ENCODE measurements at regions not wholly inside any gene's neighbourhood (a gene's known extent, or its start where the extent isn't known, plus 50 kb on each side); places are given as distances from the start of the nearest gene placed in this dataset.
A peak's percentile ranks its signal among the peaks of the same experiment; 100 is the strongest.

DNA sequence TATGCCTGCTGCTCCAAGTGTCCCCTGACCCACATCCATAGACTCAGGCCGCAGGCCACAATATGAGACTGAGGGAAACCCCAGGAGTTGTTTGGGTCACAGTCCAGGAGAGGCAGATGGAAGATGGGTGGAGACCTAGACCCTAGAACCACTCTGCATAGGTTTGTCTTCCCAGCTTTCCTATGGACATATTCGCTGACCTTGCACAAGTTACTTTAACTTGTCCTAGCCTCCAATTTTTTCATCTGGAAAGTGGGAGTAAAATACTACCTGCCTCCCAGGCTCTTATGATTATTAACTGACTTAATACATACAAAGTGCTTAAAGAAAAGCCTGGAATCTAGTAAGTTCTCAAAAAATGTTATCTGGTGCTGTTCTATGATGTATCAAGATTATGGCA lies 157.1 kb upstream of the IFNG-AS1 start:
- no peak overlapping the region for H3K27ac ChIP-seq
- ChIA-PET CTCF (no interaction called here), POLR2A (ENCODE audit: low non-redundant PET) (no interaction called here)
- TF ChIP-seq, protein P1, sequence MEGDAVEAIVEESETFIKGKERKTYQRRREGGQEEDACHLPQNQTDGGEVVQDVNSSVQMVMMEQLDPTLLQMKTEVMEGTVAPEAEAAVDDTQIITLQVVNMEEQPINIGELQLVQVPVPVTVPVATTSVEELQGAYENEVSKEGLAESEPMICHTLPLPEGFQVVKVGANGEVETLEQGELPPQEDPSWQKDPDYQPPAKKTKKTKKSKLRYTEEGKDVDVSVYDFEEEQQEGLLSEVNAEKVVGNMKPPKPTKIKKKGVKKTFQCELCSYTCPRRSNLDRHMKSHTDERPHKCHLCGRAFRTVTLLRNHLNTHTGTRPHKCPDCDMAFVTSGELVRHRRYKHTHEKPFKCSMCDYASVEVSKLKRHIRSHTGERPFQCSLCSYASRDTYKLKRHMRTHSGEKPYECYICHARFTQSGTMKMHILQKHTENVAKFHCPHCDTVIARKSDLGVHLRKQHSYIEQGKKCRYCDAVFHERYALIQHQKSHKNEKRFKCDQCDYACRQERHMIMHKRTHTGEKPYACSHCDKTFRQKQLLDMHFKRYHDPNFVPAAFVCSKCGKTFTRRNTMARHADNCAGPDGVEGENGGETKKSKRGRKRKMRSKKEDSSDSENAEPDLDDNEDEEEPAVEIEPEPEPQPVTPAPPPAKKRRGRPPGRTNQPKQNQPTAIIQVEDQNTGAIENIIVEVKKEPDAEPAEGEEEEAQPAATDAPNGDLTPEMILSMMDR (conservative IDR thresholded peaks at IDR 0.05; ENCODE audit: low read depth), result no peak
- no peak for DNase-seq (ENCODE audit: low spot score)

DNA sequence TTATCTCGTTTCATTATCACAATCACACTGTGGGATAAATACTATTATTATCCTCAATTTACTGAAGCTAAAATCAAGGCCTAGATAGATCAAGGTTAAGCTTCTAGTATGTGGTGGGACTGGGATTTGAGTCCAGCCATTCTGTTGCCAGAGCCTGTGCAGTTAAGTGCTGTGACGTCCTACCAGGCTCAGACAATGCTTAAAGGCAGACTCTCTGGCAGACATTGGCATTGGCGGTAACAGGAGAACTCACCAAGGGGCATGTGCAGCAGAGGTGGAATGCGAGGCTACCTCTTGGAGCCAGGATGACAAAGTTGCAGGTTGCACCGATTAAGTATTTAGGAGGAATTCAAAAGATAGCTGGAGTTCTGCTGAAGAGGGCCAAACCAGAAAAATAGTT lies 155.6 kb upstream of the IFNG-AS1 start:
- H3K27ac ChIP-seq, result no peak overlapping the region
- POLR2A ChIA-PET (ENCODE audit: low non-redundant PET), result no interaction called here
- TF ChIP-seq, protein P1 (conservative IDR thresholded peaks at IDR 0.05; ENCODE audit: low read depth), result no peak
- CTCF ChIA-PET, result no interaction called here
- DNase-seq (ENCODE audit: low spot score), result no peak

DNA sequence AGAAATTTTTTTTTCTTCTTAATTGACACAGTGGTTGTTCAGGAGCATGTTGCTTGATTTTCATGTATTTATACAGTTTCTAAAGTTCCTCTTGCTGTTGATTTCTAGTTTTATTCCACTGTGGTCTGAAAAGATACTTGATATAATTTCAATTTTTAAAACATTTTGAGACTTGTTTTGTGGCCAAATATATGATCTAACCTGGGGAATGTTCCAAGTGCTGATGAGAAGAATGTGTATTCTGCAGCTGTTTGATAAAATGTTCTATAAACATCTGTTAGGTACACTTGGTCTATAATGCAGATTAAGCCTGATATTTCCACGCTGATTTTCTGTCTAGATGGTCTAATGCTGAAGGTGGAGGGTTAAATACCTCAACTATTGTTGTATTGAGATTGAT lies 151.4 kb upstream of the IFNG-AS1 start:
- ChIA-PET CTCF (no interaction called here), POLR2A (ENCODE audit: low non-redundant PET) (no interaction called here)
- TF ChIP-seq, protein P1 (conservative IDR thresholded peaks at IDR 0.05; ENCODE audit: low read depth), result no peak
- DNase-seq (ENCODE audit: low spot score), result no peak
- H3K27ac ChIP-seq, result no peak overlapping the region

- CTCF ChIA-PET, result no interaction called here
- H3K27ac ChIP-seq, result no peak overlapping the region
- POLR2A ChIA-PET (ENCODE audit: low non-redundant PET), result no interaction called here
- no peak for DNase-seq (ENCODE audit: low spot score)
- TF ChIP-seq, protein P1 (conservative IDR thresholded peaks at IDR 0.05; ENCODE audit: low read depth), result no peak
Measured at GRCh38 chr12:67842124-67842523, 147.1 kb upstream of the IFNG-AS1 start.

DNA sequence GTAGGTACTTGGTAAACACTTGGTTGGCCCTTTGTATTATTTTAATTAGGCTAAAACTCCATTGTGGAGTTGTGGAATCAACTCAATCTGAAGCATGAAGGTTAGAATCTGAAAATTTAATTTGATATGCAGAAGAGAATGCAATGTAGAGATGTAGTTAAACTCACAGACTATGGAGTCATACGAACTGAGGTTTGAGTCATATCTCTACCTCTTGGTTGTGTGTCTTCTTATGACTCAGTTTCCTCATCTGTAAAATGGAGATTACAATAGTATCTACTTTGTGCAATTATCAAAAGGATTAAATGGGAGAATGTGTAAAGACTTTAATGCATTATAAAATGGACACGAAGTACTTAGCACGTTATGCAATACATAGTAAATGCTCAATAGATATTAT lies 146.0 kb upstream of the IFNG-AS1 start:
- TF ChIP-seq, protein P1 (conservative IDR thresholded peaks at IDR 0.05; ENCODE audit: low read depth), result no peak
- DNase-seq (ENCODE audit: low spot score), result no peak
- CTCF ChIA-PET, result no interaction called here
- H3K27ac ChIP-seq, result no peak overlapping the region
- POLR2A ChIA-PET (ENCODE audit: low non-redundant PET), result no interaction called here

- ChIA-PET POLR2A (ENCODE audit: low non-redundant PET) (no interaction called here), CTCF (no interaction called here)
- DNase-seq (ENCODE audit: low spot score), result no peak
- H3K27ac ChIP-seq, result peak overlapping the region; percentile 50; the same call in 1 of the 2 replicates
- TF ChIP-seq, protein P1 (conservative IDR thresholded peaks at IDR 0.05; ENCODE audit: low read depth), result no peak
Measured at GRCh38 chr12:67852701-67853100, 136.5 kb upstream of the IFNG-AS1 start.

GRCh38 chr12:67853204-67853603 lies 136.0 kb upstream of the IFNG-AS1 start:
- CTCF ChIA-PET, result no interaction called here

More at GRCh38 chr12:67853204-67853603, 136.0 kb upstream of the IFNG-AS1 start:
- POLR2A ChIA-PET (ENCODE audit: low non-redundant PET), result no interaction called here
- DNase-seq (ENCODE audit: low spot score), result no peak
- no peak overlapping the region for H3K27ac ChIP-seq
- TF ChIP-seq, protein P1 (conservative IDR thresholded peaks at IDR 0.05; ENCODE audit: low read depth), result no peak
